GM23338 (cell line): ENCODE measurements at regions not wholly inside any gene's neighbourhood (a gene's known extent, or its start where the extent isn't known, plus 50 kb on each side); places are given as distances from the start of the nearest gene placed in this dataset.

Source experiments
- ATAC-seq: fragments of 200-7000 bp; cut with Tn5 transposase; 3 replicates; pipeline ENCODE4 v1.9.1; 2020
- DNase-seq: peaks from one replicate; pipeline ENCODE4 v3.0.0-alpha.2; 2015; ENCODE audit warnings: low spot score
- H2AFZ ChIP-seq: fragments of 200-600 bp; sonication (generic); 2 replicates; pipeline ENCODE4 v1.8.0; 2016; ENCODE audit warnings: antibody characterized with exemption, mild to moderate bottlenecking, moderate library complexity
- H3F3A ChIP-seq: fragments of 200-600 bp; sonication (generic); replicated peaks from 2 replicates; pipeline ENCODE4 v1.8.0; 2017; ENCODE audit warnings: antibody characterized with exemption, mixed run types, low read depth
- H3K27ac ChIP-seq: fragments of 200-600 bp; sonication (generic); 2 replicates; pipeline ENCODE4 v1.6.1; 2016; ENCODE audit warnings: low read depth
- H3K27me3 ChIP-seq: fragments of 200-600 bp; sonication (generic); 2 replicates; pipeline ENCODE4 v1.8.0; 2016; ENCODE audit warnings: mild to moderate bottlenecking, mixed run types, moderate library complexity; ENCODE audit not compliant: insufficient read depth
- H3K36me3 ChIP-seq: fragments of 200-600 bp; sonication (generic); 2 replicates; pipeline ENCODE4 v1.8.0; 2016; ENCODE audit warnings: mild to moderate bottlenecking; ENCODE audit not compliant: insufficient read depth
- H3K4me1 ChIP-seq: fragments of 200-600 bp; sonication (generic); 2 replicates; pipeline ENCODE4 v1.8.0; 2016; ENCODE audit warnings: mild to moderate bottlenecking, moderate library complexity; ENCODE audit not compliant: insufficient read depth
- H3K4me2 ChIP-seq: fragments of 200-600 bp; sonication (generic); 2 replicates; pipeline ENCODE4 v1.7.1; 2017; ENCODE audit warnings: mixed run types
- H3K4me3 ChIP-seq: fragments of 200-600 bp; sonication (generic); 2 replicates; pipeline ENCODE4 v1.6.1; 2016; ENCODE audit warnings: mixed run types
- H3K79me2 ChIP-seq: fragments of 200-600 bp; sonication (generic); replicated peaks from 2 replicates; pipeline ENCODE4 v1.8.0; 2017; ENCODE audit warnings: mild to moderate bottlenecking; ENCODE audit not compliant: insufficient read depth
- H3K9me2 ChIP-seq: fragments of 200-600 bp; sonication (generic); 2 replicates; pipeline ENCODE4 v1.8.0; 2017; ENCODE audit not compliant: insufficient read depth
- H4K20me1 ChIP-seq: fragments of 200-600 bp; sonication (generic); replicated peaks from 2 replicates; pipeline ENCODE4 v1.8.0; 2017; ENCODE audit warnings: mild to moderate bottlenecking; ENCODE audit not compliant: insufficient read depth
- H3K27ac Mint-ChIP-seq: 2 replicates; pipeline ENCODE4 v1.8.0; 2020; ENCODE audit warnings: inconsistent platforms, mild to moderate bottlenecking, moderate library complexity, mixed read lengths
- H3K27me3 Mint-ChIP-seq: 3 replicates; pipeline ENCODE4 v1.8.0; 2022; ENCODE audit warnings: low read depth, mild to moderate bottlenecking, moderate library complexity, mixed read lengths, inconsistent platforms; ENCODE audit not compliant: insufficient read depth, poor library complexity
- H3K36me3 Mint-ChIP-seq: 3 replicates; pipeline ENCODE4 v1.8.0; 2021; ENCODE audit warnings: low read depth, mild to moderate bottlenecking, inconsistent platforms, moderate library complexity, mixed read lengths
- H3K4me1 Mint-ChIP-seq: 3 replicates; pipeline ENCODE4 v1.8.0; 2020; ENCODE audit warnings: mild to moderate bottlenecking, inconsistent platforms, mixed read lengths
- H3K4me3 Mint-ChIP-seq: 3 replicates; pipeline ENCODE4 v1.8.0; 2021; ENCODE audit warnings: moderate library complexity, mild to moderate bottlenecking, inconsistent platforms, mixed read lengths
- H3K9me3 Mint-ChIP-seq: 3 replicates; pipeline ENCODE4 v1.8.0; 2020; ENCODE audit warnings: moderate library complexity, mild to moderate bottlenecking, inconsistent platforms, mixed read lengths
- CREB1 ChIP-seq: fragments of 250-450 bp; sonication (Bioruptor Pico); IDR thresholded peaks from 2 replicates; pipeline ENCODE4 v1.5.0; 2020; ENCODE audit warnings: low read depth, mild to moderate bottlenecking, moderate library complexity
- CTCF ChIP-seq, 2 experiments: fragments of 200-600 bp in 1 of 2; sonication (generic) in 1 of 2; conservative IDR thresholded peaks; 2 replicates each; pipeline versions ENCODE4 v1.5.1 to v1.6.1; 2016 to 2017; ENCODE audit warnings: antibody characterized with exemption in 2 of 2, low read depth in 2 of 2, mild to moderate bottlenecking in 2 of 2, moderate library complexity in 1 of 2
- EZH2 ChIP-seq: fragments of 200-600 bp; sonication (generic); IDR thresholded peaks from one replicate; pipeline ENCODE4 v1.8.0; 2017; ENCODE audit warnings: antibody characterized with exemption, mild to moderate bottlenecking, low read depth; ENCODE audit not compliant: unreplicated experiment
- EZH2phosphoT487 ChIP-seq: fragments of 200-600 bp; sonication (generic); IDR thresholded peaks from one replicate; pipeline ENCODE4 v1.8.1; 2018; ENCODE audit warnings: antibody characterized with exemption; ENCODE audit not compliant: unreplicated experiment
- JUNB ChIP-seq: IDR thresholded peaks from one replicate; pipeline ENCODE4 v1.6.1; 2016; ENCODE audit warnings: antibody characterized with exemption; ENCODE audit not compliant: unreplicated experiment
- NANOG ChIP-seq: IDR thresholded peaks from 2 replicates; pipeline ENCODE4 v1.6.1; 2016; ENCODE audit warnings: antibody characterized with exemption, borderline replicate concordance
- REST ChIP-seq: IDR thresholded peaks from one replicate; pipeline ENCODE4 v1.6.1; 2018; ENCODE audit warnings: antibody characterized with exemption; ENCODE audit not compliant: unreplicated experiment
- ZNF331 ChIP-seq: fragments of 250-450 bp; sonication (Bioruptor Pico); IDR thresholded peaks from 2 replicates; pipeline ENCODE4 v1.5.0; 2020; ENCODE audit warnings: low read depth, mild to moderate bottlenecking, moderate library complexity

GRCh38 chr21:14870853-14871149, 194.0 kb downstream of the NRIP1 start (continued):
- TF ChIP-seq REST: no peak
- no peak for TF ChIP-seq ZNF331 (CRISPR knock-in tag)
- no peak for TF ChIP-seq NANOG
- no peak for TF ChIP-seq EZH2
- no peak for TF ChIP-seq CREB1

GRCh38 chr21:14869984-14870852, 194.6 kb downstream of the NRIP1 start:
- H3K4me1 ChIP-seq: peaks cover 7% of the 10 kb centered on the region
- no peaks in the 10 kb centered on the region for H3K79me2 ChIP-seq
- Mint-ChIP-seq H3K4me1 (peaks cover 10% of the 10 kb centered on the region), H3K27ac (no peak overlapping the region), H3K27me3 (no peaks in the 10 kb centered on the region), H3K4me3 (no peak overlapping the region), H3K36me3 (no peaks in the 10 kb centered on the region), H3K9me3 (no peaks in the 10 kb centered on the region)
- DNase-seq: no peak
- ATAC-seq: no peak
- no peaks in the 10 kb centered on the region for H3K36me3 ChIP-seq
- no peak overlapping the region for H2AFZ ChIP-seq
- H3K9me2 ChIP-seq: no peaks in the 10 kb centered on the region
- H3K27ac ChIP-seq: no peak overlapping the region
- no peaks in the 10 kb centered on the region for H4K20me1 ChIP-seq
- H3K4me3 ChIP-seq: no peak overlapping the region
- no peaks in the 10 kb centered on the region for H3F3A ChIP-seq
- no peak overlapping the region for H3K4me2 ChIP-seq
- TF ChIP-seq EZH2phosphoT487 (no peak), CREB1 (no peak), CTCF (conservative IDR thresholded peaks at IDR 0.05; ENCODE audit: low read depth in 2 of 2) (no peak), JUNB (no peak), REST (no peak)
- H3K27me3 ChIP-seq: no peaks in the 10 kb centered on the region
